ENCODE measurements at regions not wholly inside any gene's neighbourhood (a gene's known extent, or its start where the extent isn't known, plus 50 kb on each side); places are given as distances from the start of the nearest gene placed in this dataset.

DNA sequence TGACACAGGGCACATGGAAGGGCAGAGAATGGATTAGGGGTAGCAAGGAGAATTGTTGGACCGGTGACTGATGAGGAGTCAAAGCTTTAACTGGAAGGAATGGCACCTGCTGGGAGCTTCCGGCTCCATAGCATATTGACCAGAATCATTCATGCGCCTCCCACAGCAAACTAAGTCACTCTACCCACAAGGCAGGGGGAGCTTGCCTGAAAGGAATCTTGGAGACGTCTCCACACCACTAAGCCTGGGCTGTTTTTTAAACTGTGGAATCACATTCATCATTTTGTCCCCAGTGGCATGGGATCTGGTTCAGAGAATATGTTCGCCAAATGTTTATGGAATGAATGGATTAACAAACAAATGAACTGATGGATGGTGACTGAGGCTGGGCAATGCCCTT lies 57.0 kb upstream of the ITGA11 start:
- TF ChIP-seq, protein P1, sequence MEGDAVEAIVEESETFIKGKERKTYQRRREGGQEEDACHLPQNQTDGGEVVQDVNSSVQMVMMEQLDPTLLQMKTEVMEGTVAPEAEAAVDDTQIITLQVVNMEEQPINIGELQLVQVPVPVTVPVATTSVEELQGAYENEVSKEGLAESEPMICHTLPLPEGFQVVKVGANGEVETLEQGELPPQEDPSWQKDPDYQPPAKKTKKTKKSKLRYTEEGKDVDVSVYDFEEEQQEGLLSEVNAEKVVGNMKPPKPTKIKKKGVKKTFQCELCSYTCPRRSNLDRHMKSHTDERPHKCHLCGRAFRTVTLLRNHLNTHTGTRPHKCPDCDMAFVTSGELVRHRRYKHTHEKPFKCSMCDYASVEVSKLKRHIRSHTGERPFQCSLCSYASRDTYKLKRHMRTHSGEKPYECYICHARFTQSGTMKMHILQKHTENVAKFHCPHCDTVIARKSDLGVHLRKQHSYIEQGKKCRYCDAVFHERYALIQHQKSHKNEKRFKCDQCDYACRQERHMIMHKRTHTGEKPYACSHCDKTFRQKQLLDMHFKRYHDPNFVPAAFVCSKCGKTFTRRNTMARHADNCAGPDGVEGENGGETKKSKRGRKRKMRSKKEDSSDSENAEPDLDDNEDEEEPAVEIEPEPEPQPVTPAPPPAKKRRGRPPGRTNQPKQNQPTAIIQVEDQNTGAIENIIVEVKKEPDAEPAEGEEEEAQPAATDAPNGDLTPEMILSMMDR (conservative IDR thresholded peaks at IDR 0.05), result no peak
- no peak for TF ChIP-seq ZFX (IDR thresholded peaks at IDR 0.05)
